ENCODE measurements at regions not wholly inside any gene's neighbourhood (a gene's known extent, or its start where the extent isn't known, plus 50 kb on each side); places are given as distances from the start of the nearest gene placed in this dataset.

DNA sequence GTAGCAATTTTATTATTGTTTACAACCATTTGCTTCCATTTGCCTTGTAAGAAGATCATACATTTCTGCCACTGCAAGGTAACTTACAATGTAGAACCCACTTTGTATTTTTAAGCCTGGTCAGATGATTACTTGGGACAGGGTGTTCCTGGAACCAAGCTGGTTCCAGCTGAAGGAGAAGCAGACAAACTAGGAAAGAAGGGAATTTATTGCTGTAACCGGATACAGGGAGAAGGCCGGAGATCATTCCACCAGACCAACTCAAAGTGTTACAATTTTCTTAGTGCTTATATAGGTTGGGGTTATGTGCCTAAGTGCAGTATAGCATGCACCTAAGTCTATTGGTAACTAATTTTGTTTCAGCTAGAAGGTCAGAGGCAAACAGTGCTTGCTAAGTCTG, 104.4 kb downstream of the MANEA start:
- H3K18ac ChIP-seq (ENCODE audit: low read depth in 1 of 2, low read length in 2 of 2), result no peak overlapping the region
- no peak overlapping the region for H2BK5ac ChIP-seq (ENCODE audit: low read depth, low read length, poor library complexity, severe bottlenecking)
- no peak overlapping the region for H3K4ac ChIP-seq (ENCODE audit: low read depth in 1 of 2, low read length in 2 of 2)
- WGBS, result 65% methylated on average over 2 of the region's 2 CpGs
- H3K27me3 ChIP-seq (ENCODE audit: control insufficient read depth in 1 of 2, insufficient read depth in 1 of 2, low read length in 2 of 2), result no peaks in the 10 kb centered on the region
- no peak overlapping the region for H3K14ac ChIP-seq (ENCODE audit: low read length in 2 of 2)
- H2BK12ac ChIP-seq (ENCODE audit: low read length in 2 of 2), result no peak overlapping the region
- no peak overlapping the region for H2AFZ ChIP-seq (ENCODE audit: low read depth, low read length)
- H3K23ac ChIP-seq (ENCODE audit: low read length in 2 of 2), result no peak overlapping the region
- no peak overlapping the region for H2BK120ac ChIP-seq (ENCODE audit: low read depth, low read length)
- no peaks in the 10 kb centered on the region for H3K4me1 ChIP-seq (ENCODE audit: control insufficient read depth, insufficient read depth, low read depth, low read length)
- H3K9ac ChIP-seq (ENCODE audit: low read length), result no peak overlapping the region
- H3K36me3 ChIP-seq (ENCODE audit: control insufficient read depth in 1 of 2, insufficient read depth in 2 of 2, low read depth in 1 of 2, low read length in 2 of 2), result no peaks in the 10 kb centered on the region
- H3K4me3 ChIP-seq (ENCODE audit: insufficient read depth in 1 of 2, low read depth in 1 of 2, low read length in 2 of 2), result no peak overlapping the region
- H3K79me1 ChIP-seq (replicated peaks; ENCODE audit: low read length, poor library complexity, severe bottlenecking), result no peaks in the 10 kb centered on the region
- no peak overlapping the region for H4K91ac ChIP-seq (ENCODE audit: low read length)
- no peak overlapping the region for H3K27ac ChIP-seq (ENCODE audit: low read length, poor library complexity, severe bottlenecking)
- no peak for DNase-seq
- no peak overlapping the region for H2AK5ac ChIP-seq (ENCODE audit: low read length, severe bottlenecking)
- no peaks in the 10 kb centered on the region for H3K9me3 ChIP-seq (ENCODE audit: control insufficient read depth, low read length)
- no peak overlapping the region for H3K4me2 ChIP-seq (ENCODE audit: low read length, poor library complexity, severe bottlenecking)
- H4K8ac ChIP-seq (ENCODE audit: low read length), result no peak overlapping the region
- no peak overlapping the region for H2BK15ac ChIP-seq (ENCODE audit: low read depth, poor library complexity, severe bottlenecking)

DNA sequence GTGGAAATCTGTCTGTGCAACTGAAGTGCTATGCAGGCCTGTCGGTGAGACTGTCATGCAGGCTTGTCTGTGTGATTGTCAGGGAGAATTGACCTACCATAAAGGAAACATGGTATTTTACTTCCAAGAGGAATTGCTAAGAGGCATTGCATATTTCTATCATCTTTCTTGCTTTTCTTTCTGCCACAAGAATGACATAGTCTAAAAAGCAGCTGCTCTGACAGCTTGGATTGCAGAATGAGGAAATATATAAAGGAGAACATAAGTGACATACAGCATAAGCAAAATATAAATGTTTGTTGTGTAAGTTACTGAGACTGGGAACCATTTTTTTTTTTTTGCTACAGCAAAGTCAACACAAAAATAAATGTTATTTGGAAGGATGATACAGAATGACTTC, 105.1 kb downstream of the MANEA start:
- Histone ChIP-seq H4K91ac (ENCODE audit: low read length) (no peak overlapping the region), H3K4me3 (ENCODE audit: insufficient read depth in 1 of 2, low read depth in 1 of 2, low read length in 2 of 2) (no peak overlapping the region), H3K4ac (ENCODE audit: low read depth in 1 of 2, low read length in 2 of 2) (no peak overlapping the region), H3K27ac (ENCODE audit: low read length, poor library complexity, severe bottlenecking) (no peak overlapping the region), H3K79me1 (replicated peaks; ENCODE audit: low read length, poor library complexity, severe bottlenecking) (no peaks in the 10 kb centered on the region), H3K14ac (ENCODE audit: low read length in 2 of 2) (no peak overlapping the region), H4K8ac (ENCODE audit: low read length) (no peak overlapping the region), H3K36me3 (ENCODE audit: control insufficient read depth in 1 of 2, insufficient read depth in 2 of 2, low read depth in 1 of 2, low read length in 2 of 2) (no peaks in the 10 kb centered on the region), H2BK15ac (ENCODE audit: low read depth, poor library complexity, severe bottlenecking) (no peak overlapping the region), H3K27me3 (ENCODE audit: control insufficient read depth in 1 of 2, insufficient read depth in 1 of 2, low read length in 2 of 2) (no peaks in the 10 kb centered on the region), H2BK12ac (ENCODE audit: low read length in 2 of 2) (no peak overlapping the region), H2BK5ac (ENCODE audit: low read depth, low read length, poor library complexity, severe bottlenecking) (no peak overlapping the region), H2AFZ (ENCODE audit: low read depth, low read length) (no peak overlapping the region), H2AK5ac (ENCODE audit: low read length, severe bottlenecking) (no peak overlapping the region), H3K4me2 (ENCODE audit: low read length, poor library complexity, severe bottlenecking) (no peak overlapping the region), H3K9ac (ENCODE audit: low read length) (no peak overlapping the region), H3K23ac (ENCODE audit: low read length in 2 of 2) (no peak overlapping the region), H3K18ac (ENCODE audit: low read depth in 1 of 2, low read length in 2 of 2) (no peak overlapping the region), H2BK120ac (ENCODE audit: low read depth, low read length) (no peak overlapping the region), H3K9me3 (ENCODE audit: control insufficient read depth, low read length) (no peaks in the 10 kb centered on the region), H3K4me1 (ENCODE audit: control insufficient read depth, insufficient read depth, low read depth, low read length) (no peaks in the 10 kb centered on the region)
- DNase-seq, result no peak
- WGBS, result 55% methylated on average over 1 of the region's 1 CpG

DNA sequence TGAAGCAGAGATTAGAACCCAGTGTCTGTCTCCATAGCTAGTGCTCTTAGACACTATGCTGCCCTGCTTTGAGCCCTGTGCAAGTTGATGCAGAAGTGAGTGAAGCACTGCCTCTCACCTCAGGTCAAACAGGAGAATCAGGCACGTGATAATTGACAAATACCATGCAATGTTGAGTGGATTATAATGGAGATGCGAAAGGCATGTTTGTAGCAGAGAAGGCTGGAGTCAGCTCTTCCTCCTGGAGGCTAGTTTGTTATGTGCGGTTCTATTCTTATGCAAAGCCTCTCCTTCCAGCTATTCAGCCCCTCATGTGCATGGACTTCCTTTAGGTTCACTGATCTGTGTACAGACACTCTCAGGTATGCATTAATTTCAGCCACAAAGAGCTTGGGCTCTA, 108.5 kb downstream of the MANEA start:
- Histone ChIP-seq H3K9me3 (ENCODE audit: control insufficient read depth, low read length) (no peaks in the 10 kb centered on the region), H3K4ac (ENCODE audit: low read depth in 1 of 2, low read length in 2 of 2) (no peak overlapping the region), H2AFZ (ENCODE audit: low read depth, low read length) (no peak overlapping the region), H3K9ac (ENCODE audit: low read length) (no peak overlapping the region), H2AK5ac (ENCODE audit: low read length, severe bottlenecking) (no peak overlapping the region), H2BK120ac (ENCODE audit: low read depth, low read length) (no peak overlapping the region), H3K4me1 (ENCODE audit: control insufficient read depth, insufficient read depth, low read depth, low read length) (no peaks in the 10 kb centered on the region), H4K91ac (ENCODE audit: low read length) (no peak overlapping the region), H3K18ac (ENCODE audit: low read depth in 1 of 2, low read length in 2 of 2) (no peak overlapping the region), H3K14ac (ENCODE audit: low read length in 2 of 2) (no peak overlapping the region), H3K36me3 (ENCODE audit: control insufficient read depth in 1 of 2, insufficient read depth in 2 of 2, low read depth in 1 of 2, low read length in 2 of 2) (no peaks in the 10 kb centered on the region), H4K8ac (ENCODE audit: low read length) (no peak overlapping the region), H3K4me2 (ENCODE audit: low read length, poor library complexity, severe bottlenecking) (no peak overlapping the region), H2BK12ac (ENCODE audit: low read length in 2 of 2) (no peak overlapping the region), H3K79me1 (replicated peaks; ENCODE audit: low read length, poor library complexity, severe bottlenecking) (no peaks in the 10 kb centered on the region), H3K27me3 (ENCODE audit: control insufficient read depth in 1 of 2, insufficient read depth in 1 of 2, low read length in 2 of 2) (no peaks in the 10 kb centered on the region), H3K4me3 (ENCODE audit: insufficient read depth in 1 of 2, low read depth in 1 of 2, low read length in 2 of 2) (no peak overlapping the region), H2BK15ac (ENCODE audit: low read depth, poor library complexity, severe bottlenecking) (no peak overlapping the region), H3K27ac (ENCODE audit: low read length, poor library complexity, severe bottlenecking) (no peak overlapping the region), H3K23ac (ENCODE audit: low read length in 2 of 2) (no peak overlapping the region), H2BK5ac (ENCODE audit: low read depth, low read length, poor library complexity, severe bottlenecking) (no peak overlapping the region)
- WGBS, result 8% methylated on average over 2 of the region's 3 CpGs
- no peak for DNase-seq

DNA sequence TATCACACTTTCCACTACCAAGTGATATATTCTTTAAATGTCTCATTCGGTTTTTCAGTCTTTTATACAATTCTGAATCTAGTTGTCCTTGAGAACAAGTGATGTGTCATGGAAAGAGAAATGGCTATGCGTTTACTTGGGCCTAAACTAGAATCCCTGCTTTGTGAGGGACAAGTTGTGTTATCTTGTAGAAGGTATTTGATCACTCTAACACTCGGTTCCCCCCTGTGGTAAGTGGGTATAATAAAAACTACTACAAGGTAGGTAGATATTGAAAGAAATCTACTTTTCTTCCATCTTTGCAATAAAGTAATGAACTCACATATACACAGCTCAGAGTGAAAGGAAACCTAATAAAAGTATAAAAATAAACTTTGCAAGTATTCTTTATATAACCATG, 108.9 kb downstream of the MANEA start:
- Histone ChIP-seq H3K9me3 (ENCODE audit: control insufficient read depth, low read length) (no peaks in the 10 kb centered on the region), H4K8ac (ENCODE audit: low read length) (no peak overlapping the region), H3K79me1 (replicated peaks; ENCODE audit: low read length, poor library complexity, severe bottlenecking) (no peaks in the 10 kb centered on the region), H3K9ac (ENCODE audit: low read length) (no peak overlapping the region), H3K4me3 (ENCODE audit: insufficient read depth in 1 of 2, low read depth in 1 of 2, low read length in 2 of 2) (no peak overlapping the region), H3K4me2 (ENCODE audit: low read length, poor library complexity, severe bottlenecking) (no peak overlapping the region), H2BK5ac (ENCODE audit: low read depth, low read length, poor library complexity, severe bottlenecking) (no peak overlapping the region), H3K23ac (ENCODE audit: low read length in 2 of 2) (no peak overlapping the region), H2BK15ac (ENCODE audit: low read depth, poor library complexity, severe bottlenecking) (no peak overlapping the region), H3K4ac (ENCODE audit: low read depth in 1 of 2, low read length in 2 of 2) (no peak overlapping the region), H2AFZ (ENCODE audit: low read depth, low read length) (no peak overlapping the region), H3K14ac (ENCODE audit: low read length in 2 of 2) (no peak overlapping the region), H2AK5ac (ENCODE audit: low read length, severe bottlenecking) (no peak overlapping the region), H4K91ac (ENCODE audit: low read length) (no peak overlapping the region), H3K36me3 (ENCODE audit: control insufficient read depth in 1 of 2, insufficient read depth in 2 of 2, low read depth in 1 of 2, low read length in 2 of 2) (no peaks in the 10 kb centered on the region), H2BK12ac (ENCODE audit: low read length in 2 of 2) (no peak overlapping the region), H3K18ac (ENCODE audit: low read depth in 1 of 2, low read length in 2 of 2) (no peak overlapping the region), H3K27ac (ENCODE audit: low read length, poor library complexity, severe bottlenecking) (no peak overlapping the region), H3K4me1 (ENCODE audit: control insufficient read depth, insufficient read depth, low read depth, low read length) (no peaks in the 10 kb centered on the region), H2BK120ac (ENCODE audit: low read depth, low read length) (no peak overlapping the region), H3K27me3 (ENCODE audit: control insufficient read depth in 1 of 2, insufficient read depth in 1 of 2, low read length in 2 of 2) (no peaks in the 10 kb centered on the region)
- DNase-seq, result no peak
- 67% methylated on average over 2 of the region's 3 CpGs for whole genome bisulfite sequencing

All from mesenchymal stem cell (in vitro differentiated cells and primary cell).